Karpas-422 (cell line): ENCODE measurements at regions not wholly inside any gene's neighbourhood (a gene's known extent, or its start where the extent isn't known, plus 50 kb on each side); places are given as distances from the start of the nearest gene placed in this dataset.

Experiments
- DNase-seq: peaks from one replicate; pipeline ENCODE4 v3.0.0-alpha.2; 2015
- H2AFZ ChIP-seq: fragments of 200-600 bp; sonication (generic); 2 replicates; pipeline ENCODE4 v1.6.1; 2014; ENCODE audit warnings: antibody characterized with exemption, low read length, mixed read lengths
- H3K27ac ChIP-seq: fragments of 200-600 bp; sonication (generic); 2 replicates; pipeline ENCODE4 v1.5.1; 2014; ENCODE audit warnings: mild to moderate bottlenecking, low read length, moderate library complexity
- H3K27me3 ChIP-seq: fragments of 200-600 bp; sonication (generic); 2 replicates; pipeline ENCODE4 v1.6.1; 2014; ENCODE audit warnings: low read length, mixed read lengths
- H3K36me3 ChIP-seq: fragments of 200-600 bp; sonication (generic); 2 replicates; pipeline ENCODE4 v1.6.1; 2014; ENCODE audit warnings: low read length, mixed read lengths; ENCODE audit not compliant: insufficient read depth
- H3K4me1 ChIP-seq: fragments of 200-600 bp; sonication (generic); 2 replicates; pipeline ENCODE4 v1.6.1; 2014; ENCODE audit warnings: mild to moderate bottlenecking, low read length, mixed read lengths
- H3K4me2 ChIP-seq: fragments of 200-600 bp; sonication (generic); 2 replicates; pipeline ENCODE4 v1.6.1; 2014; ENCODE audit warnings: low read length, low read depth, mild to moderate bottlenecking; ENCODE audit not compliant: poor library complexity, severe bottlenecking
- H3K4me3 ChIP-seq: fragments of 200-600 bp; sonication (generic); 2 replicates; pipeline ENCODE4 v1.5.1; 2014; ENCODE audit warnings: mild to moderate bottlenecking, antibody characterized with exemption, low read length, mixed read lengths
- H3K79me2 ChIP-seq: fragments of 200-600 bp; sonication (generic); 2 replicates; pipeline ENCODE4 v1.6.1; 2014; ENCODE audit warnings: mild to moderate bottlenecking, low read length, mixed read lengths
- H3K9ac ChIP-seq: fragments of 200-600 bp; sonication (generic); 2 replicates; pipeline ENCODE4 v1.6.0; 2014; ENCODE audit warnings: low read length
- H3K9me2 ChIP-seq: fragments of 200-600 bp; sonication (generic), shearing (Covaris generic); replicated peaks from 2 replicates; pipeline ENCODE4 v1.6.0; 2014; ENCODE audit warnings: mild to moderate bottlenecking, low read length, moderate library complexity; ENCODE audit not compliant: insufficient read depth
- H3K9me3 ChIP-seq: fragments of 300-700, 200-600 bp; sonication (generic); 2 replicates; pipeline ENCODE4 v1.6.1; 2014; ENCODE audit warnings: low read length, mixed read lengths
- H4K20me1 ChIP-seq: fragments of 200-600 bp; sonication (generic); 2 replicates; pipeline ENCODE4 v1.6.1; 2014; ENCODE audit warnings: mild to moderate bottlenecking, antibody characterized with exemption, low read length, low read depth; ENCODE audit not compliant: insufficient read depth

- no peaks in the 10 kb centered on the region for H3K79me2 ChIP-seq
- H3K4me2 ChIP-seq = no peak overlapping the region
- no peaks in the 10 kb centered on the region for H3K9me2 ChIP-seq
- no peak overlapping the region for H3K4me3 ChIP-seq
- no peak overlapping the region for H3K27ac ChIP-seq
- peaks cover 4% of the 10 kb centered on the region; the same call in 1 of the 2 replicates for H3K9me3 ChIP-seq
- no peaks in the 10 kb centered on the region for H3K27me3 ChIP-seq
- DNase-seq = no peak
- no peaks in the 10 kb centered on the region for H3K36me3 ChIP-seq
- H3K9ac ChIP-seq = no peak overlapping the region
- no peak overlapping the region for H2AFZ ChIP-seq
- H3K4me1 ChIP-seq = no peaks in the 10 kb centered on the region
- no peaks in the 10 kb centered on the region for H4K20me1 ChIP-seq
Measured at GRCh38 chr5:107291866-107292265, 378.9 kb downstream of the EFNA5 start.

- Histone ChIP-seq H3K4me2 (no peak overlapping the region), H3K4me3 (no peak overlapping the region), H3K27me3 (no peaks in the 10 kb centered on the region), H2AFZ (no peak overlapping the region), H3K9me2 (no peaks in the 10 kb centered on the region), H3K9me3 (peaks cover 4% of the 10 kb centered on the region; the same call in 1 of the 2 replicates), H3K27ac (no peak overlapping the region), H4K20me1 (no peaks in the 10 kb centered on the region), H3K36me3 (no peaks in the 10 kb centered on the region), H3K79me2 (no peaks in the 10 kb centered on the region), H3K4me1 (no peaks in the 10 kb centered on the region), H3K9ac (no peak overlapping the region)
- no peak for DNase-seq
Measured at GRCh38 chr5:107290780-107291398, 379.8 kb downstream of the EFNA5 start.

- Histone ChIP-seq H3K9me3 (peaks cover 4% of the 10 kb centered on the region; the same call in 1 of the 2 replicates), H3K36me3 (no peaks in the 10 kb centered on the region), H3K4me2 (no peak overlapping the region), H2AFZ (no peak overlapping the region), H4K20me1 (no peaks in the 10 kb centered on the region), H3K9me2 (no peaks in the 10 kb centered on the region), H3K9ac (no peak overlapping the region), H3K27ac (no peak overlapping the region), H3K4me1 (no peaks in the 10 kb centered on the region), H3K79me2 (no peaks in the 10 kb centered on the region), H3K4me3 (no peak overlapping the region), H3K27me3 (no peaks in the 10 kb centered on the region)
- DNase-seq = no peak
Measured at GRCh38 chr5:107289030-107289714, 381.6 kb downstream of the EFNA5 start.

GRCh38 chr5:107286447-107287098 lies 384.2 kb downstream of the EFNA5 start:
- H2AFZ ChIP-seq = no peak overlapping the region
- H3K9me2 ChIP-seq = no peaks in the 10 kb centered on the region
- H3K79me2 ChIP-seq = no peaks in the 10 kb centered on the region
- no peak for DNase-seq
- H3K4me2 ChIP-seq = no peak overlapping the region
- no peaks in the 10 kb centered on the region for H4K20me1 ChIP-seq
- H3K4me1 ChIP-seq = no peaks in the 10 kb centered on the region
- no peaks in the 10 kb centered on the region for H3K27me3 ChIP-seq
- H3K9me3 ChIP-seq = no peaks in the 10 kb centered on the region
- H3K9ac ChIP-seq = no peak overlapping the region
- H3K4me3 ChIP-seq = no peak overlapping the region
- no peak overlapping the region for H3K27ac ChIP-seq
- H3K36me3 ChIP-seq = no peaks in the 10 kb centered on the region

GRCh38 chr5:107285772-107286171 lies 385.0 kb downstream of the EFNA5 start:
- Histone ChIP-seq H4K20me1 (no peaks in the 10 kb centered on the region), H3K4me1 (no peaks in the 10 kb centered on the region), H3K36me3 (no peaks in the 10 kb centered on the region), H2AFZ (no peak overlapping the region), H3K9ac (no peak overlapping the region), H3K27ac (no peak overlapping the region), H3K79me2 (no peaks in the 10 kb centered on the region), H3K4me2 (no peak overlapping the region), H3K9me2 (no peaks in the 10 kb centered on the region), H3K9me3 (no peaks in the 10 kb centered on the region), H3K27me3 (no peaks in the 10 kb centered on the region), H3K4me3 (no peak overlapping the region)
- no peak for DNase-seq

- no peaks in the 10 kb centered on the region for H3K4me1 ChIP-seq
- no peak overlapping the region for H3K4me2 ChIP-seq
- no peak overlapping the region for H3K4me3 ChIP-seq
- H3K9me3 ChIP-seq = no peaks in the 10 kb centered on the region
- DNase-seq = no peak
- no peaks in the 10 kb centered on the region for H4K20me1 ChIP-seq
- H3K79me2 ChIP-seq = no peaks in the 10 kb centered on the region
- H3K9ac ChIP-seq = no peak overlapping the region
- H3K27ac ChIP-seq = no peak overlapping the region
- H3K27me3 ChIP-seq = no peaks in the 10 kb centered on the region
- H3K9me2 ChIP-seq = no peaks in the 10 kb centered on the region
- H3K36me3 ChIP-seq = no peaks in the 10 kb centered on the region
- no peak overlapping the region for H2AFZ ChIP-seq
Measured at GRCh38 chr5:107284822-107285525, 385.8 kb downstream of the EFNA5 start.

GRCh38 chr5:107282061-107282460 lies 388.7 kb downstream of the EFNA5 start:
- DNase-seq = no peak
- Histone ChIP-seq H3K79me2 (no peaks in the 10 kb centered on the region), H3K27ac (no peak overlapping the region), H4K20me1 (no peaks in the 10 kb centered on the region), H3K4me1 (no peaks in the 10 kb centered on the region), H2AFZ (no peak overlapping the region), H3K9me2 (no peaks in the 10 kb centered on the region), H3K36me3 (no peaks in the 10 kb centered on the region), H3K27me3 (no peaks in the 10 kb centered on the region), H3K9ac (no peak overlapping the region), H3K9me3 (no peaks in the 10 kb centered on the region), H3K4me3 (no peak overlapping the region), H3K4me2 (no peak overlapping the region)

GRCh38 chr5:107278774-107279173 lies 392.0 kb downstream of the EFNA5 start:
- H3K9me2 ChIP-seq = no peaks in the 10 kb centered on the region

More at GRCh38 chr5:107278774-107279173, 392.0 kb downstream of the EFNA5 start:
- Histone ChIP-seq H3K36me3 (no peaks in the 10 kb centered on the region), H3K9ac (no peak overlapping the region), H3K4me3 (no peak overlapping the region), H4K20me1 (no peaks in the 10 kb centered on the region), H3K27me3 (no peaks in the 10 kb centered on the region), H2AFZ (no peak overlapping the region), H3K79me2 (no peaks in the 10 kb centered on the region), H3K9me3 (no peaks in the 10 kb centered on the region), H3K4me2 (no peak overlapping the region), H3K4me1 (no peaks in the 10 kb centered on the region), H3K27ac (no peak overlapping the region)
- no peak for DNase-seq
